SH-SY5Y (cell line): ENCODE measurements at regions not wholly inside any gene's neighbourhood (a gene's known extent, or its start where the extent isn't known, plus 50 kb on each side); places are given as distances from the start of the nearest gene placed in this dataset.

Source experiments
- GATA2 ChIP-seq: IDR thresholded peaks from 2 replicates; pipeline ENCODE4 v1.6.1; 2011; ENCODE audit warnings: mild to moderate bottlenecking, low read depth, low read length
- GATA3 ChIP-seq: IDR thresholded peaks from 2 replicates; pipeline ENCODE4 v1.6.1; 2011; ENCODE audit warnings: low read depth, mild to moderate bottlenecking, low read length, moderate library complexity

- TF ChIP-seq GATA2 (no peak), GATA3 (no peak)
Measured at GRCh38 chr16:6687593-6687992, 645.1 kb upstream of the RBFOX1 start.
